HG03139 (cell line): ENCODE measurements at regions not wholly inside any gene's neighbourhood (a gene's known extent, or its start where the extent isn't known, plus 50 kb on each side); places are given as distances from the start of the nearest gene placed in this dataset.

Source experiments
- ATAC-seq: cut with Tn5 transposase; IDR thresholded peaks from one replicate; pipeline ENCODE4 v1.9.1; 2021; ENCODE audit not compliant: unreplicated experiment

DNA sequence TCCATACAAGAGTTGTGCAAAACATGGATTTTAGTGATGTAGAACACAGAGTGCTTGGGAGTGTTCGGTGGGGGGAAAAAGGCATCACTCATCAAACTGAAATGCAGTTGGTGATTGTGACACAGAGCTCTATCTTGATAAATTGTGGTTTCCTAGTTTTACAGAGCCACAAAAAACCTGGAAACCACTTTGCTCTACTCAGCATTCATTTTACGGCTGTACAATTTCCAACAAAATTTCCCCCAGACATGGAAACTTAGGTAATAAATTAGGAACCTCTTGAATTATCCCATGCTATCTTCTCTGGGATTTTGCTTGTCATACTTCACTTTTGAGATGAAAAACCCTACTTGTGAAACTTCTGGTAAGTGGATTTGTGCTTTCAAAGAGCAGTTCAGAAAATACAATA lies 614.9 kb upstream of the FZD8 start:
- no peak for ATAC-seq

DNA sequence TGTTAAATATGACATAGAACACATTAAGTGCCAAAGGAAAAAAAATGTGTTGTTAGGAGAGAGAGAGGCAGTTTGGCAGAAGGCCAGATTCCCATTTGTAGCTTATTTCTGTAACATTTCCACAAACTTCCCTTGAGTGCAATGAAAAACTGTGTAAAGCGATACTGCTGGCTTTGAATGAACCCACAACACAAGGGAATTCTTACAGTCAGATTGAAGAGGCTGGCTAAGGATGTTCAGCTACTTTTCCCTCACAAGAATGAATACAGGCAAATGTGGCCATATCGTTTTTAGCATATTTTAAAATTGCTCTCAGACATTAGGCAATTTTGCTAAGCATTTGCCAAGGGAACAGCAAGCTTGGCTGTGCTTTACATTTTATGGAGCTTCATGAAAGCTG lies 614.1 kb upstream of the FZD8 start:
- ATAC-seq: no peak

DNA sequence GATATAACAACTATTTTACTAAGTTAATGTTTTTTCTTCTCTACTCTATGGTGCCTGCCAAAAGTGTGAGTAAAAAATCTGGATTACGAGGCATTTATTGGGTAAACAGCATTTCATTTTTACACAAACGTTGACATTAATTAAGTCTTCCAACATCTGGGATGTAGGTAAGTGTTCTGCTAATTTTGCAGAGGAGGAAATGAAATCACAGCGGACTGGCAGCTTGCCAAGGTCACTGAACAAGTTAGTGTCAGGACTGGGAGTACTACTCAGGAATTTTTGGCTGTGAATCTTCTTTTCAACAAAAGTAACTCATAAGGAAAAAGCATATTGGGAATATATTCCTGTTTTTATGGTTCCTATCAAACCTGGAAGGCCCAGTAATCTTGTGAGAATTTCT lies 612.1 kb upstream of the FZD8 start:
- ATAC-seq: no peak

DNA sequence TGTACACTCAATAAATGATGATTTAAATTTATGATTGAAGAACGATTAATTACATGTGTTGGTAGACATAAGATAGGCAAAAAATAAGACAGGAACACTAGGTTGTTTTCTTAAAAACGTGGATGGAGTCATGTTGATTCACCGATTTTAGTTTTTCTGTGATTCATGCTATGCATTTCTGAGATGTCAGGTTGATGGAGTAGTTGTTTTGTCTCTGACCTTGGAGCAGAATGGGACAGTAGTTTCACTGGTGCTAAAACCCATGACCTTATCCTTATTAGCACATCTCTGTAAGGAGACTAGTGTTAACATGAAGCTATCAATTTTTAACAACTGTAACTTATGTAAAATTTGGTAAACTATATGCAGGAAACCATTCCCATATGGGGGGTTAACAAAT lies 611.6 kb upstream of the FZD8 start:
- no peak for ATAC-seq

DNA sequence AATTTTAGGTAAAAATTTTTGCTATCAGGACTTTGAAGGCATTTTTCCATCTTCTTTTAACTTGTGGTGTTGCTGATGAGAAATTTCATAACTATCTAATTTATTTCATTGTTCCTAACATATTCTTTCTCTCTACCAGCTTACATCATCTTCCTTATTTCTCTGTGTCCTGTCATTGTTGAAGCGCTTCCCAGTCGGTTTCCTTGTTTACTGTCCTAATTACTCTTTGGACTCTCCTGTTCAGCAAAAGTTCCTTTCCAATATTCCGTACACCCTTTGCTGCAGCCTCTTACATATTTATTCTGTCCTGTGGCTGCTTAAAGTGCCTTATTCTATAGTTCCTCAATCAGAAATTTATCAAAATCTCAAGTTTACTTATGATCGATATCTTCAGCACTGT lies 609.0 kb upstream of the FZD8 start:
- ATAC-seq: no peak

DNA sequence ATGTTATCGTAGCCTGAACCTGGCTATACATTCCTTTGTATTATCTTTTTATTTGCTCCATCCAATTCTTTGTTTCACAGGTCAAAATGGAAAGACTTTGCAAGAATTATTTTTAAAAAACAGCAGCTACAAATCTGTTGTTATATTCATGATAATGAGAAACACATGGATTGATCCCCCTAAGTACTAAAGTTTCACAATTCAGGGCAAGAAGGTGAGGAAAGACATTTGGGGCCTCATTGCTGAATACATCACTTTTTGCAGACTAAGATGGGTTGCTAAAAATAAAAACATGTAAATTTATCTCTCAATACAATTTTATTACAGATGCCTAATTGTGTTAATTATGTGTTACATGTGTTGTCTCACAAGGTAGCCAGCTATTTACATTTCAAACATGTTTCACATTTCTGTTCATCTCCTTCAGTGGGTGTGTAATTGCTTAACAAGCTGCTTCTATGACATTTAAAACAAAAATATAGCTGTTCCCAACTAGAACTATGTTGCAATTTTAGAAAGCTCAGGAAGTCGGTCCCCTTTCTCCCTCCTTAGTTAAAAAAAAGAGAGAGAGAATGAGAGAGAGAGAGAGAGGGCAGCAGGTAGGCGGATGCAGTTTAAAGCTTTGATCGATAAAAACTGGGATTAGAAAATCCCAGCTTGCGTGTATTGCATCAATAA lies 606.3 kb upstream of the FZD8 start:
- no peak for ATAC-seq

DNA sequence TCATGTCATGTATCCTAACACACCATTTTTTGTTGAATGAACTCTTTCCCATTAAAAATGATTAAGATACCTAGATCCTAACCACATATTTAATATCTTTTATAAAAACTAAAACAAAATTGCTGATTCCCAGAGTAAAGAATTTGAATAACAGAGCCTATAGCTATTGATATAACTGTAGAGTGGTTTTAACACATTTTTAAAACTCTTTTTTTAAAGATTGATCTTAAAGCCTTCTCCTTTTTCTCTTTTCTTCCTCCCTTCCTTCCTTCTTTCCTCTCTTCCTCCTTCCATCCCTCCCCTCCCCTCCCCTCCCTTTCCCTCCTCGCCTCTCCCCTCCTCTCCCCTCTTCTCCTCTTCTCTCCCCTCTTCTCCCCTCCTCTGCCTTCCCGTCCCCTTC lies 605.4 kb upstream of the FZD8 start:
- no peak for ATAC-seq

DNA sequence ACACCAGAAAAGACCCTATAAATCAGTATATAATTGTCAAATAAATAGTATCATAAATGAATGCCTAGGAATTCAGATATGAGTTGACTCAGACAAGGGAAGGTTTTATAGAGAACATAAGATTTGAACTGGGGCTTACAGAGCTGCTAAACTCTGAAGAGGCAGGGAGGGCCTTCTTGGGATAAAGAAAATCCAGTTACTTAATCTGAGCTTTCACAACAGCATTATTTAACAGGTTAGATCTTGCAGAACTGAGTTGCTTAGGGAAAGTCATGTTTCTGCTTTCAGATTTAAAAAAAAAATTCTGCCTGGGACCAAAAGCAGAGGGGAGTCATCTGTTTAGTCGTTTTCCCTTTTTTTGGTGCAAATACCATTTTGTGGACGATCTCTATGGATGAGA lies 594.8 kb upstream of the FZD8 start:
- no peak for ATAC-seq

DNA sequence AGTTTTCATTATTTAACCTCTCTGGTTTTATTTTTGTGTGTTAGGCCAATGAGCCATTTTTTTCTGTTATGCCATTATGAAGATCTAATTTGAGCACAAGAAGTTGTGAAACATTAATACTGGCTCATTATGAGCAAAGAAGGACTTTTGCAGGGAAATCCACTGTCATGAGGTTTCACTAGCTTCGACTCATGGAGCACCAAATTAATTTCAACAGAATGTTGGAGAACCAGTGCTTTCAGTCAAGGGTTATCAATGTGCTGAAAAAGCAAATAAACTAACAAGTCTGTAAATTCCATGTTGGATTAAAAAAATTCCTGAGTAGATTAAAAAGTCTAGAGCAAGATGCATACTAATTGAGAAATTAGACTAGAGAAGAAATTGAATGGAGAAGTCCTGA lies 594.2 kb upstream of the FZD8 start:
- no peak for ATAC-seq

DNA sequence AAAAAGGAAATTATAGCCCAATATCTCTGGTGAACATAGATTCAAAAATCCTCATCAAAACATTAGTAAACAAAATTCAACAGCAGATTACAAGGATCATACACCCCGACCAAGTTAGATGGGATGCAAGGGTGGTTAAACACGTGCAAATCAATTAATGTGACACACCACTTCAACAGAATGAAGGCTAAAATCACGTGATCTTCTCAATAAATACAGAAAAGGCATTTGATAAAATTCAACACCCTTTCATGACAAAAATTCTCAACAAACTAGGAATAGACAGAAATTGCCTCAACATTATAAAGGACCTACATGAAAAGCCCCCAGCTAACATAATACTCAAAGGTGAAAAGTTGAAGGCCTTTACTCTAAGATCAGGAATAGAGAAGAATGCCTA lies 590.8 kb upstream of the FZD8 start:
- no peak for ATAC-seq

DNA sequence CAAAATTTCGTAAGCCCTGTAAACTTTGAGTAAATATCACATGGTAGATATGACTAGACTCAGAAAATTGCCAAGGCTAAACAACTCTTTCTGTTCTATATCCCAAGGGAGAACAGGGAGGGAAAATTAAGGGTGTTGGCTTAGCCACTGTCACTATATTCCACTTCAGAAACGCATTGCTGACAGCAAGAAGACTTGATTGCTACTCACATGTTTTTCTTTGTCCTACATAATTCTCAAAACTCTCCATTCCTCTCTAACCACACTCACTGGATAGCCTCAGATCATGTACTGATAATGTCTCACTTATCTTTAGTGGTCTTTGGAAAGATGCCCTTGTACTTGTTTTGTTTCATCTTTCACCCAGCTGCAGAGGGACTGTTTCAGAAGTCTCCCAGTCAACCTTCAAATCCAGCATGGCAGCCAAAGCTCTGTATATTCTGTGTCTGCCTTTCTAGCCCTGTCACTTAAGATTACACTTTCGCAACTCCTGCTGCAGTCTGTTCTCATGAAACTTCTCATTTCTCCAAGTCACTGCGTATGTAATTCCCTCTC lies 582.4 kb upstream of the FZD8 start:
- ATAC-seq: no peak

DNA sequence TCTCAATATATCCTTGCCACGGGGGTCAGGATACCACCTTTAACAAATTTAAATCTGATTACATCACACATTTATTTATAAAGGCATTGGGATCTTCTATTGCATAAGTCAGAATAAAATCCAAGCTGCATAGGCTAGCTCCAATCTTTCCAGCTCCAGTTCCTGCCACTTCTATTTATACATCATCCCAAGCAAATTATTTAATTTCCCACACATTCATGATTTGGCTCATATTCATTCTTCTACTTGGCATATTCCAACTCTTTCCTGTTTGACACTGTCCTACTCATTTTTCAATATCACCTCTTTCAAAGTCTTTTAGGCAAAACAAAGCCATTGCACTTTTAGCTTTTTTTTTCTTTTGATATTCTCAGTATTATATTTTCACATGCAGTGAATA lies 579.0 kb upstream of the FZD8 start:
- ATAC-seq: no peak

DNA sequence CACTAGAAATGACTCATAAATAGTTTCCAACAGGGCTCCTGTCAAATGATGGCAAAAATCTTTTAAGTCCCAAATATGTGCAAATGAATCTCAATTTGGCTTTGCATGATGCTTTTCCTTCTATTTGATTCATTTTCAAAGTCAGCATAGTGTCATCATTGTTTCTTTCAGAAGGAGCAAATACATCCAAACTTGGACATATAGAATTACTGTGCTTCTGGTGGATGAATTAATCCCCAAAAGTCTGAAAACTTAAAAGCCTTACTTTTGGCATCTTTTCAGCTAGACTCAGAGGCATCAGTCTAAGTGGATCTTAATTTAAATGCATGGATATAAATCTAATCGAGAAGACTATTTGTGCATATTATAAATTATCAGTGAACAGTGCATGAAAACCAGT lies 578.1 kb upstream of the FZD8 start:
- no peak for ATAC-seq

DNA sequence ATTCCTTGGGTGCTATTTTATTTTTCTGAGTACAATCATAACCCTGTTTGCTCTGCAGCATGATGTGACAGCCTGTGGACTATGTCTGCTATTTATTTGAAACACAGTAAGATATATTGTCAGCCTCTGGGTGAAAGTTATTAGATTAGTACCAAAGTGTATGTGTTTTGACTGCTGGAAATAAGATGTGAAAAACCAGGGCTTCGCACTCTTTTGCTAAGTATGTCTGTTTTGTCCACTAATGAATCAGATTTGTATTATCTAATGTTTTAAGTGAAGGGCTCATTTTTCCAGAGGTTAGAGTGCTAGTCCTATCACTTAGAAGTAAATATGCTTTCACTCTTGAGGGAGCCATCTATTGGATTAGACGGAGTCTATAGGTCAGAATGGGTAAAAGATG lies 569.8 kb upstream of the FZD8 start:
- ATAC-seq: no peak

DNA sequence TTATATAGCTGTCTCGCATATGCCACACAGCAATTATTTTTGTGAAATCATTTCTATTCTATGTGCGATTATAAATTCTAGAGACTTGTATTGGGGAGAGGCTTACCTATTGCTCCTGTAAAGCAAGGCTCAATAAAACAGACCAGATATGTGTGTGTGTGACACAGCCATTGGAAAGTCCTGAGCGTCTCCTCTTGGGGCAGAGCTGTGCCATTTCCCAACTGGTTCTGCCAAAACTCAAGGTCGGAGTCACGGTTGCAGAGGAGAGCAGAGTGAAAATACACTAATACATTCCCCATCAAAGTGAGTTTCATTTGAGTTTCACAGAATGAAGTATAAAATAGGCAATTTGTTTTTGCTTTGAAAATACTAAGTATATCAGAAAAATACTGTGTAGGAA lies 567.4 kb upstream of the FZD8 start:
- no peak for ATAC-seq

DNA sequence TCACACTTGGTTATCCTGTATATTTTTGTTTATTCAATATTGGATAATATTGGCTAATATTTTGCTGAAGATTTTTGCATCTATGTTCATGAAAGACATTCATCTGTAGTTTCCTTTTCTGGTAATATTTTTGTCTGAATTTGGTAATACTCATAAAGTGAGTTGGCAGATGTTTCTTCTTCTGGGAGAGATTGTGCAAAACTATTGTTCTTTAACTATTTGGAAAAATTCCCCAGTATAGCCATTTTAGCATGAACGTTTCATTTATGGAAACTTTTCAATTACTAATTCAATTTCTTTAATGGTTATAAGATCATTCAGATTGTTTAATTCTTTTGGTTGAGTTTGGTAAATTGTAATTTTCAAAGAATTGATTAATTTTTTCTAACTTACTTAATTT lies 560.8 kb upstream of the FZD8 start:
- ATAC-seq: no peak

DNA sequence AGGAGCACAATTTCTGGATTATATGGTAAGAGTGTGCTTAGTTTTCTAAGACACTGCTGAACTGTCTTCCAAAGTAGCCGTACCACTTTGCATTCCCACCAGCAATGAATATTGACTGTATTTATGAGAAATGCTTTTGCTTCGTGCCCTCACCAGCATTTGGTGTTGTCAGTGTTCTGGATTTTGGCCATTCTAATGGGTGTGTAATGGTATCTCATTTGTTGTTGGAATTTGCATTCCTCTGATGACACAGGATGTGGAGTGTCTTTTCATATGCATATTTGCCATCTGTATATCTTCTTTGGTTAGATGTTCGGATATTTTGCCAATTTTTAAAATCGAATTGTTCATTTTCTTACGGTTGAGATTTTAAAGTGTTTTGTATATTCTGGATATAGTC lies 558.5 kb upstream of the FZD8 start:
- ATAC-seq: no peak

DNA sequence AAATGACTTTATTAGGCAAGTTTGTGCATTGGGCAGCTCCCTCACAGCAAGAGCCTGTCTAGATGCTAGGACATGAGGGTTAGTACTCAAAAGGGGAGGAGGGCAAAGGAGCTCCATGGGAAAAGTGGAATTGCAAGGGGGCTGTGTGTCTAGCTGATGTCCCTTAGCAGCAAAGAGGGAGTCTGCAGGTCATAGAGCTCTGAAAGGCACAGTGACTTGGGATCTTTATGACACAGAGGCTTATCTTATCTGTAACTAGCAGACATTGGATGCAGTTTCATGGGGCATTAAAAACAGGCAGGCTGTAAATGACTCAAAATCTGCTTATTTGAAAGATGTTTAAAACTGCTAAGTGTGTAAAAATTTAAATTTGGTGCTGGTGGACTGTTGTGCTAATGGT lies 556.2 kb upstream of the FZD8 start:
- no peak for ATAC-seq

DNA sequence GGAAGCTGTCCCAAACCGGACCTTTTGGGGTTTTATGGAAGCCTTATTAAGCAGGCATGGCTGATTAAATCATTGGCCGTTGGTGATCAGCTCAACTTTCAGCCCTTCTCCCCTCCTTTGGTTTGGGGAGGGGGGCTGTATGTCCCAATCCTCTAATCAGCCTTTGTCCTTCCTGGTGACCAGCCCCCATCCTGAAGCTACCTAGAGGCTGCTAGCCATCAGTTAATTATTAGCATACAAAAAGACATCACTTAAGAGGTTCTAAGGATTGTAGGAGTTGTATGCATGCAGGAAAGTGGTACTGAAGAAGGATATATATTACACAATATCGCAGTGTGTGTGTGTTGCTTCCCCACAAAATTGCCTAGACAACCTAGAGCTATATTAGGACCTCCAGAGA lies 553.3 kb upstream of the FZD8 start:
- no peak for ATAC-seq

DNA sequence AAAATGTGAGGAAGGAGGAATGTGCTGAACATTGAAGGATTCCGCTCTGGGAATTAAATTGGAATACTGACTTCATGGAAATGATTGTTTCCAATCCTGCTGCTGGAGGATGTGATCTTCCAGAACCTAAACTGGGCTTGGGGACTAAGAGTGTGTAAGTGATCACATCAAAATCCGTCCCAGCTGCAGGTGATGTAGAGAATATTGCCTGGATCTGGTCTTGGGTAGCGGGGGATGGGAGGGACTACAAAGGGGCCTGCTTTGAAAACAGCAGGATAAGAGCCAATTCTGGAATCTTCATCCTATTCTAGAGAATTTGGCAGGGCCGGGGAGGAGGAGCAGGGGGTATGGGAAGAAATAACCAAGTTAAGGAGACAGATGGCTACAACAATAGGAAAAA lies 552.2 kb upstream of the FZD8 start:
- ATAC-seq: no peak

DNA sequence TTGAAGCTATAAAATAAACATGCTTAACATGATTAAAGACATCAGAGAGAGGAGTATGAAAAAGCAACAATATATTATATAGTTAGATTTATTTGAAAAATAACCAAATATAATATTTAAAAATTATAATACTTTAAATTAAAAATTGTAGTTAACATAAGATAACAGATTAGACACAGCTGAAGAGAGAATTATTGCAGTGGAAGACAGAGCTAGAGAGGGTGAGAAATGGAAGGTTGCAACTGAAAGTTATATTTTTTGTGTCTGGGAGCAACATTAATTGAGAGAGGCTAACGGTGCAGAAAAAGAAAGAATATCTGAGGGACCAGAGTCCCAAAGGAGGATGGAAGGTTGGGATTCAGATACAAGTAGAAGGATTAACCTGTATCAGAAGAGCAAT lies 548.9 kb upstream of the FZD8 start:
- ATAC-seq: no peak

DNA sequence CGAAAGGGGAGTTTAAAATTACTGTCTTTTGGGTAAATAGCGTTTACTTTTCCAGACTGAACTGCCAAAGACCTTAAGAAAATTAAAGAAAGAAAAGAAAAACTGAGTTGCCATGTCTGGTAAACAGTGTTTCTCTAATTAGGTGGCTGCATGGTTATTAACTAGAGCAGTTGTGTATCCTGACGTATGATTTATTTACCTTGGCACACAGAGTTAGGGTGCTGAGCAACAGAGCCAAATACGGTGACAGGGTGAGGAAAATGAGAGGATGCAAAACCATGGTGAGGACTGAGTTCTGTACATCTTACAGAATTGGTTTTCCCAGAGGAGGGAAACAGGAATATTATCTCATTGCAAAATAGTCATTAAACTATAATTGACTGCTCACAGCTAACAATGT lies 546.4 kb upstream of the FZD8 start:
- ATAC-seq: no peak

DNA sequence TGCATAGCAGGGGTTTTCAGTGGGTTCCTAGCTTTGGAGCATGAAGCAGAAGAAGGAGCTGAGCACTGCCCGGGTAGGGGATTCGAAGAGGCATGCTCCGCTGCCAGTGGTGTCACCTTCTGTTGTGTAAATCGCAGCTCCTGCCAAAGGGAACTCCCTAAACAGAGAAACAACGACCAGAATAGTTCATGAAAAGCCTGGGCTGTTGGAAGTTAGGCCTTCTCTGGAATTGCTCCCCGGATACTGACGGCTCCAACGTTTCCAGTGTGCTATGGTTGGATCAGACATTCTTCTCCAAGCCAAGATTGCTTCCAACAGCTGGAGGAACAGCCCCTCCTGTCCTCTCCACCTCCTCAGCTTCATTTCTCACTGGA lies 546.0 kb upstream of the FZD8 start:
- no peak for ATAC-seq
